GM12878 (cell line): ENCODE measurements at regions not wholly inside any gene's neighbourhood (a gene's known extent, or its start where the extent isn't known, plus 50 kb on each side); places are given as distances from the start of the nearest gene placed in this dataset.
A peak's percentile ranks its signal among the peaks of the same experiment; 100 is the strongest.

Experiments used
- ATAC-seq: fragments of 200-7000 bp; cut with Tn5 transposase; 3 replicates; pipeline ENCODE4 v1.9.1; 2020; ENCODE audit warnings: mild to moderate bottlenecking, moderate library complexity
- BruUV-seq: library from RNA; stranded (reverse); fragments of 400-500 nt; replicated peaks from 2 replicates; lab custom pipeline; 2021; lab: Mats Ljungman, UMichigan
- CTCF ChIA-PET: fragments of 300-600 bp; sonication (Branson Sonifier 250); formaldehyde crosslinking; extraction: SDS; loops from one replicate; lab custom pipeline; 2021; ENCODE audit warnings: inconsistent platforms; lab: Yijun Ruan, JAX
- POLR2A ChIA-PET: fragments of 350-600 bp; formaldehyde crosslinking; extraction: SDS; loops from one replicate; lab custom pipeline; 2021; ENCODE audit warnings: inconsistent platforms; lab: Charles Lee
- RAD21 ChIA-PET: fragments of 300-600 bp; sonication (Branson Sonifier 250); formaldehyde crosslinking; loops from one replicate; lab custom pipeline; 2023; ENCODE audit warnings: antibody characterized with exemption; ENCODE audit not compliant: unreplicated experiment; lab: Charles Lee
- SMC1A ChIA-PET: fragments of 300-600 bp; sonication (Branson Sonifier 250); formaldehyde crosslinking; loops from one replicate; lab custom pipeline; 2023; ENCODE audit not compliant: unreplicated experiment, uncharacterized antibody; lab: Charles Lee
- DNase-seq: peaks from one replicate; pipeline ENCODE4 v3.0.0-alpha.2; 2011; ENCODE audit warnings: low read depth, low spot score
- FAIRE-seq: peaks from 3 replicates; lab custom pipeline; 2011; peaks lifted over from hg19 to GRCh38; lab: Jason Lieb, UNC
- H2AFZ ChIP-seq: 2 replicates; pipeline ENCODE4 v1.6.0; 2011; ENCODE audit warnings: low read depth, low read length, control low read depth; ENCODE audit not compliant: control insufficient read depth
- H3K27ac ChIP-seq: 2 replicates; pipeline ENCODE4 v1.5.1; 2011; ENCODE audit warnings: control low read depth; ENCODE audit not compliant: control insufficient read depth, insufficient read depth
- H3K27me3 ChIP-seq, 2 experiments: replicated peaks in 1 of 2; 2 replicates each; pipeline versions ENCODE4 v1.6.0 to v1.6.1; 2011; ENCODE audit warnings: low read length in 1 of 2; ENCODE audit not compliant: control insufficient read depth in 2 of 2, insufficient read depth in 2 of 2
- H3K36me3 ChIP-seq, 2 experiments: 2 replicates each; pipeline ENCODE4 v1.5.1; 2011; ENCODE audit warnings: low read length in 1 of 2; ENCODE audit not compliant: control insufficient read depth in 2 of 2, insufficient read depth in 2 of 2
- H3K4me1 ChIP-seq: 2 replicates; pipeline ENCODE4 v1.6.1; 2011; ENCODE audit warnings: mild to moderate bottlenecking, low read length, moderate library complexity, mixed read lengths; ENCODE audit not compliant: control insufficient read depth, insufficient read depth
- H3K4me2 ChIP-seq: 2 replicates; pipeline ENCODE4 v1.6.0; 2011; ENCODE audit warnings: control low read depth; ENCODE audit not compliant: control insufficient read depth, insufficient read depth
- H3K4me3 ChIP-seq: fragments of 200-600 bp; sonication (generic); 2 replicates; pipeline ENCODE4 v1.5.1; 2016
- H3K79me2 ChIP-seq: 2 replicates; pipeline ENCODE4 v1.6.0; 2011; ENCODE audit warnings: low read length; ENCODE audit not compliant: control insufficient read depth, insufficient read depth
- H3K9ac ChIP-seq: 2 replicates; pipeline ENCODE4 v1.8.0; 2011; ENCODE audit warnings: low read length, control low read depth, mixed read lengths; ENCODE audit not compliant: control insufficient read depth, insufficient read depth
- H3K9me3 ChIP-seq: replicated peaks from 3 replicates; pipeline ENCODE4 v1.5.1; 2011; ENCODE audit warnings: mild to moderate bottlenecking, low read length; ENCODE audit not compliant: control insufficient read depth, insufficient read depth
- H4K20me1 ChIP-seq: 2 replicates; pipeline ENCODE4 v1.6.0; 2011; ENCODE audit not compliant: control insufficient read depth, insufficient read depth
- BCLAF1 ChIP-seq: fragments of 450-650 bp; IDR thresholded peaks from 2 replicates; pipeline ENCODE4 v1.6.1; 2017; ENCODE audit warnings: antibody characterized with exemption, mild to moderate bottlenecking, moderate library complexity
- CEBPZ ChIP-seq: fragments of 150-350 bp; IDR thresholded peaks from 2 replicates; pipeline ENCODE4 v1.6.1; 2016; ENCODE audit warnings: low read depth, low read length
- EED ChIP-seq: sonication (generic); IDR thresholded peaks from 2 replicates; pipeline ENCODE4 v1.6.1; 2016; ENCODE audit warnings: antibody characterized with exemption, low read depth
- HDGF ChIP-seq: fragments of 450-650 bp; IDR thresholded peaks from 2 replicates; pipeline ENCODE4 v1.6.1; 2016; ENCODE audit warnings: antibody characterized with exemption
- SKIL ChIP-seq: fragments of 450-650 bp; IDR thresholded peaks from 2 replicates; pipeline ENCODE4 v1.6.1; 2017; ENCODE audit warnings: mild to moderate bottlenecking, low read depth, inconsistent platforms; ENCODE audit not compliant: poor library complexity, severe bottlenecking
- WRNIP1 ChIP-seq: IDR thresholded peaks from 2 replicates; pipeline ENCODE4 v1.6.1; 2011; ENCODE audit warnings: low read depth, low read length, improper control_type of control experiment, borderline replicate concordance
- YY1 ChIP-seq: IDR thresholded peaks from 2 replicates; pipeline ENCODE4 v1.6.1; 2011; ENCODE audit warnings: low read depth, mild to moderate bottlenecking, low read length
- WGBS: methylation state at CpG from one replicate; pipeline ENCODE4 v1.1.6; 2016; ENCODE audit warnings: low lambda C conversion rate; ENCODE audit not compliant: insufficient replicate concordance, insufficient coverage; ENCODE audit errors: missing lambda C conversion rate; 5-methylcytosine and 5-hydroxymethylcytosine counted together
- in situ Hi-C: fragments of 300-500 bp; cut with MboI; formaldehyde crosslinking; loops from 9 replicates; pipeline ENCODE4 v1.14.3; 2018; ENCODE audit warnings: mixed read lengths
- intact Hi-C: fragments of 100-400 bp; cut with micrococcal nuclease; formaldehyde crosslinking; loops from one replicate; pipeline ENCODE4 v1.14.2; 2022; ENCODE audit not compliant: unreplicated experiment

- TF ChIP-seq EED (no peak), HDGF (no peak), YY1 (no peak), BCLAF1 (no peak), WRNIP1 (no peak), CEBPZ (no peak), SKIL (no peak)
- TF ChIP-seq, all 136 proteins: peak for 0
- ATAC-seq (peak; percentile 66), DNase-seq (no peak), FAIRE-seq (no peak)
- H2AFZ ChIP-seq, result no peak overlapping the region
- ChIA-PET CTCF (no interaction called here), SMC1A (no interaction called here), RAD21 (no interaction called here), POLR2A (no interaction called here)
- no peaks in the 10 kb centered on the region for H3K4me1 ChIP-seq
- no peaks in the 10 kb centered on the region for H3K27me3 ChIP-seq
- WGBS, result 26% methylated on average over 4 of the region's 4 CpGs
- no peaks in the 10 kb centered on the region for H3K9me3 ChIP-seq
- H3K36me3 ChIP-seq, result no peaks in the 10 kb centered on the region
- in situ Hi-C loops (no loop called here), intact Hi-C loops (no loop called here)
- H3K27ac ChIP-seq, result no peak overlapping the region
- H3K4me2 ChIP-seq, result no peak overlapping the region
- no peak overlapping the region for H3K9ac ChIP-seq
- H3K79me2 ChIP-seq, result no peaks in the 10 kb centered on the region
- H3K4me3 ChIP-seq, result no peak overlapping the region
- BruUV-seq, result no TSS peak
- no peaks in the 10 kb centered on the region for H4K20me1 ChIP-seq
Observed at GRCh38 chr3:18194431-18194830, 230.7 kb downstream of the SATB1 start.
